ENCODE measurements at regions not wholly inside any gene's neighbourhood (a gene's known extent, or its start where the extent isn't known, plus 50 kb on each side); places are given as distances from the start of the nearest gene placed in this dataset.

GRCh38 chr5:90338712-90339372, 70.7 kb downstream of the CETN3 start:
- H3K9me3 ChIP-seq (replicated peaks; ENCODE audit: control insufficient read depth, insufficient read depth, low read length) = no peaks in the 10 kb centered on the region
- no peak overlapping the region for H3K27ac ChIP-seq (ENCODE audit: insufficient read depth, low read depth, low read length)
- FAIRE-seq (no peak), DNase-seq (ENCODE audit: low read depth, low spot score) (no peak)
- CTCF ChIA-PET = no interaction called here
- no peaks in the 10 kb centered on the region for H3K9me1 ChIP-seq (replicated peaks; ENCODE audit: control insufficient read depth, extremely low read depth, insufficient read depth, low read length)
- H3K4me1 ChIP-seq (ENCODE audit: control insufficient read depth, extremely low read depth, insufficient read depth, low read length) = no peaks in the 10 kb centered on the region
- H3K4me2 ChIP-seq (ENCODE audit: insufficient read depth, low read length) = no peak overlapping the region
- H2AFZ ChIP-seq (ENCODE audit: low read depth, low read length) = no peak overlapping the region
- H3K9ac ChIP-seq (replicated peaks; ENCODE audit: extremely low read depth, insufficient read depth, low read length) = no peak overlapping the region
- no peaks in the 10 kb centered on the region for H3K36me3 ChIP-seq (ENCODE audit: control insufficient read depth in 2 of 2, extremely low read depth in 1 of 2, insufficient read depth in 2 of 2, low read length in 2 of 2)
- POLR2A ChIA-PET = no interaction called here
- intact Hi-C loops (cut with micrococcal nuclease) (no loop called here), dilution Hi-C loops (cut with MboI; ENCODE audit: extremely low pct_ligation_motif_present, low sequenced_read_pairs) (no loop called here)
- no peaks in the 10 kb centered on the region for H3K79me2 ChIP-seq (ENCODE audit: control insufficient read depth, insufficient read depth, low read length)
- TF ChIP-seq EZH2 (IDR thresholded peaks at IDR 0.05; ENCODE audit: borderline replicate concordance, low read depth, low read length, severe bottlenecking) (no peak), FOS (IDR thresholded peaks at IDR 0.05; ENCODE audit: borderline replicate concordance, insufficient read depth, low read length) (no peak), POLR2A (IDR thresholded peaks at IDR 0.05; ENCODE audit: low read depth, low read length) (no peak), JUN (IDR thresholded peaks at IDR 0.05; ENCODE audit: borderline replicate concordance, insufficient read depth, insufficient read length, low read depth) (no peak), POLR2AphosphoS5 (IDR thresholded peaks at IDR 0.05; ENCODE audit: insufficient read depth, low read depth, low read length) (no peak), CTCF (IDR thresholded peaks at IDR 0.05; ENCODE audit: extremely low read depth in 1 of 2, insufficient read depth in 1 of 2, low read depth in 1 of 2, low read length in 2 of 2) (no peak), MYC (IDR thresholded peaks at IDR 0.05; ENCODE audit: low read depth, low read length) (no peak), GATA2 (IDR thresholded peaks at IDR 0.05; ENCODE audit: insufficient read depth, insufficient read length, low read depth, low read length) (no peak), MAX (IDR thresholded peaks at IDR 0.05; ENCODE audit: insufficient read depth, insufficient read length) (no peak)
- no TSS peak for BruUV-seq (replicated peaks)
- no peak overlapping the region for H3K4me3 ChIP-seq (replicated peaks in 1 of 3; ENCODE audit: insufficient read depth in 1 of 3, low read depth in 1 of 3, low read length in 3 of 3)
- peaks cover 0 to 3% of the 10 kb centered on the region in 2 experiments for H3K27me3 ChIP-seq (ENCODE audit: control insufficient read depth in 2 of 2, insufficient read depth in 2 of 2, low read length in 2 of 2)
- H4K20me1 ChIP-seq (replicated peaks; ENCODE audit: control insufficient read depth, extremely low read depth, insufficient read depth, low read length) = no peaks in the 10 kb centered on the region

Measured in endothelial cell of umbilical vein (primary cell).